ENCODE measurements at regions not wholly inside any gene's neighbourhood (a gene's known extent, or its start where the extent isn't known, plus 50 kb on each side); places are given as distances from the start of the nearest gene placed in this dataset.

- CTCF ChIA-PET = no interaction called here
- no peaks in the 10 kb centered on the region for H3K9me3 Mint-ChIP-seq
- H3K36me3 Mint-ChIP-seq (ENCODE audit: low read depth) = no peaks in the 10 kb centered on the region
- ATAC-seq (ENCODE audit: low read depth) (no peak), DNase-seq (no peak)
- intact Hi-C loops (cut with micrococcal nuclease) = no loop called here
- no peaks in the 10 kb centered on the region for H3K27me3 Mint-ChIP-seq
- H3K4me3 Mint-ChIP-seq = no peak overlapping the region
- POLR2A ChIA-PET = no interaction called here
- no peak overlapping the region for H3K27ac Mint-ChIP-seq
- TF ChIP-seq CTCF (IDR thresholded peaks at IDR 0.05) = no peak
- no peaks in the 10 kb centered on the region for H3K4me1 Mint-ChIP-seq
Observed at GRCh38 chr17:33603789-33604188, 310.7 kb upstream of the ASIC2 start.

- POLR2A ChIA-PET = no interaction called here
- no peak for ATAC-seq (ENCODE audit: low read depth)
- no peak for DNase-seq
- Mint-ChIP-seq H3K27ac (no peak overlapping the region), H3K27me3 (no peaks in the 10 kb centered on the region), H3K4me3 (no peak overlapping the region), H3K9me3 (no peaks in the 10 kb centered on the region), H3K36me3 (ENCODE audit: low read depth) (no peaks in the 10 kb centered on the region), H3K4me1 (no peaks in the 10 kb centered on the region)
- no peak for TF ChIP-seq CTCF (IDR thresholded peaks at IDR 0.05)
- intact Hi-C loops (cut with micrococcal nuclease) = no loop called here
- CTCF ChIA-PET = no interaction called here
Observed at GRCh38 chr17:33611532-33611931, 318.4 kb upstream of the ASIC2 start.

GRCh38 chr17:33615861-33616260 is 322.8 kb upstream of the ASIC2 start:
- intact Hi-C loops (cut with micrococcal nuclease) = no loop called here
- ChIA-PET POLR2A (no interaction called here), CTCF (no interaction called here)
- Mint-ChIP-seq H3K27ac (no peak overlapping the region), H3K4me3 (no peak overlapping the region), H3K36me3 (ENCODE audit: low read depth) (no peaks in the 10 kb centered on the region), H3K27me3 (peaks cover 4% of the 10 kb centered on the region), H3K4me1 (no peaks in the 10 kb centered on the region), H3K9me3 (peaks cover 5% of the 10 kb centered on the region)
- DNase-seq = no peak
- no peak for TF ChIP-seq CTCF (IDR thresholded peaks at IDR 0.05)
- no peak for ATAC-seq (ENCODE audit: low read depth)

GRCh38 chr17:33623841-33624240 is 330.7 kb upstream of the ASIC2 start:
- TF ChIP-seq CTCF (IDR thresholded peaks at IDR 0.05) = no peak
- Mint-ChIP-seq H3K27me3 (no peaks in the 10 kb centered on the region), H3K36me3 (ENCODE audit: low read depth) (no peaks in the 10 kb centered on the region), H3K9me3 (no peaks in the 10 kb centered on the region), H3K4me3 (no peak overlapping the region), H3K27ac (no peak overlapping the region), H3K4me1 (no peaks in the 10 kb centered on the region)
- ChIA-PET CTCF (no interaction called here), POLR2A (no interaction called here)
- intact Hi-C loops (cut with micrococcal nuclease) = no loop called here
- ATAC-seq (ENCODE audit: low read depth) (no peak), DNase-seq (no peak)

- intact Hi-C loops (cut with micrococcal nuclease) = no loop called here
- Mint-ChIP-seq H3K4me3 (no peak overlapping the region), H3K27me3 (no peaks in the 10 kb centered on the region), H3K4me1 (no peaks in the 10 kb centered on the region), H3K27ac (no peak overlapping the region), H3K9me3 (peaks cover 8% of the 10 kb centered on the region), H3K36me3 (ENCODE audit: low read depth) (no peaks in the 10 kb centered on the region)
- CTCF ChIA-PET = no interaction called here
- TF ChIP-seq CTCF (IDR thresholded peaks at IDR 0.05) = no peak
- ATAC-seq (ENCODE audit: low read depth) = no peak
- DNase-seq = no peak
- POLR2A ChIA-PET = no interaction called here
Observed at GRCh38 chr17:33628500-33629346, 335.6 kb upstream of the ASIC2 start.

Measured in activated B cell treated with CpG ODN at 0.5 μM for 24 hours (primary cell).